ENCODE measurements at regions not wholly inside any gene's neighbourhood (a gene's known extent, or its start where the extent isn't known, plus 50 kb on each side); places are given as distances from the start of the nearest gene placed in this dataset.

- Histone ChIP-seq H2AFZ (no peak overlapping the region), H4K20me1 (ENCODE audit: insufficient read depth, poor library complexity, severe bottlenecking) (no peaks in the 10 kb centered on the region), H3K9me2 (replicated peaks; ENCODE audit: insufficient read depth) (no peaks in the 10 kb centered on the region), H3K4me3 (no peak overlapping the region), H3K4me1 (ENCODE audit: insufficient read depth) (no peaks in the 10 kb centered on the region), H3K27me3 (no peaks in the 10 kb centered on the region), H3K27ac (no peak overlapping the region), H3K9me3 (ENCODE audit: low read depth) (no peaks in the 10 kb centered on the region), H3K36me3 (replicated peaks; ENCODE audit: insufficient read depth, low read depth) (no peaks in the 10 kb centered on the region), H3K79me2 (no peaks in the 10 kb centered on the region), H3K4me2 (no peak overlapping the region)
- 91% methylated on average over 6 of the region's 6 CpGs for WGBS (ENCODE audit: low lambda C conversion rate, missing lambda C conversion rate)
- no peak for DNase-seq (ENCODE audit: low spot score)
- TF ChIP-seq EZH2 (IDR thresholded peaks at IDR 0.05; ENCODE audit: borderline replicate concordance) (no peak), EZH2phosphoT487 (IDR thresholded peaks at IDR 0.05; ENCODE audit: low read depth, severe bottlenecking, unreplicated experiment) (no peak), CTCF (IDR thresholded peaks at IDR 0.05; ENCODE audit: poor library complexity) (no peak)
Measured at GRCh38 chr13:44693156-44693764, 117.1 kb upstream of the TSC22D1 start.

- Histone ChIP-seq H3K27me3 (no peaks in the 10 kb centered on the region), H3K9me2 (replicated peaks; ENCODE audit: insufficient read depth) (no peaks in the 10 kb centered on the region), H3K79me2 (no peaks in the 10 kb centered on the region), H3K27ac (no peak overlapping the region), H2AFZ (no peak overlapping the region), H4K20me1 (ENCODE audit: insufficient read depth, poor library complexity, severe bottlenecking) (no peaks in the 10 kb centered on the region), H3K4me3 (no peak overlapping the region), H3K4me1 (ENCODE audit: insufficient read depth) (no peaks in the 10 kb centered on the region), H3K9me3 (ENCODE audit: low read depth) (no peaks in the 10 kb centered on the region), H3K36me3 (replicated peaks; ENCODE audit: insufficient read depth, low read depth) (no peaks in the 10 kb centered on the region), H3K4me2 (no peak overlapping the region)
- no peak for DNase-seq (ENCODE audit: low spot score)
- WGBS (ENCODE audit: low lambda C conversion rate, missing lambda C conversion rate), result 92% methylated on average over 2 of the region's 2 CpGs
- TF ChIP-seq EZH2 (IDR thresholded peaks at IDR 0.05; ENCODE audit: borderline replicate concordance) (no peak), CTCF (IDR thresholded peaks at IDR 0.05; ENCODE audit: poor library complexity) (no peak), EZH2phosphoT487 (IDR thresholded peaks at IDR 0.05; ENCODE audit: low read depth, severe bottlenecking, unreplicated experiment) (no peak)
Measured at GRCh38 chr13:44692173-44692713, 116.1 kb upstream of the TSC22D1 start.

- Histone ChIP-seq H2AFZ (no peak overlapping the region), H3K79me2 (no peaks in the 10 kb centered on the region), H3K27ac (no peak overlapping the region), H3K27me3 (no peaks in the 10 kb centered on the region), H3K9me2 (replicated peaks; ENCODE audit: insufficient read depth) (no peaks in the 10 kb centered on the region), H3K4me1 (ENCODE audit: insufficient read depth) (no peaks in the 10 kb centered on the region), H3K36me3 (replicated peaks; ENCODE audit: insufficient read depth, low read depth) (no peaks in the 10 kb centered on the region), H4K20me1 (ENCODE audit: insufficient read depth, poor library complexity, severe bottlenecking) (no peaks in the 10 kb centered on the region), H3K9me3 (ENCODE audit: low read depth) (no peaks in the 10 kb centered on the region), H3K4me3 (no peak overlapping the region), H3K4me2 (no peak overlapping the region)
- no peak for TF ChIP-seq EZH2phosphoT487 (IDR thresholded peaks at IDR 0.05; ENCODE audit: low read depth, severe bottlenecking, unreplicated experiment)
- no peak for TF ChIP-seq CTCF (IDR thresholded peaks at IDR 0.05; ENCODE audit: poor library complexity)
- TF ChIP-seq EZH2 (IDR thresholded peaks at IDR 0.05; ENCODE audit: borderline replicate concordance), result no peak
- 88% methylated on average over 5 of the region's 5 CpGs for WGBS (ENCODE audit: low lambda C conversion rate, missing lambda C conversion rate)
- no peak for DNase-seq (ENCODE audit: low spot score)
Measured at GRCh38 chr13:44690376-44690775, 114.2 kb upstream of the TSC22D1 start.
